Activated T-helper 1 cell treated with anti-CD3 and anti-CD28 coated beads, Interleukin-2, amount 50 U/mL, for 16 hours (primary cell): ENCODE measurements at regions not wholly inside any gene's neighbourhood (a gene's known extent, or its start where the extent isn't known, plus 50 kb on each side); places are given as distances from the start of the nearest gene placed in this dataset.

Experiments
- DNase-seq, 2 donors: peaks; one replicate each; pipeline ENCODE4 v3.0.0-alpha.2; 2020; ENCODE audit warnings: low read depth in 1 of 2, low spot score in 1 of 2

GRCh38 chr9:106796771-106797170, 66.2 kb upstream of the ZNF462 start:
- no peak for DNase-seq

DNA sequence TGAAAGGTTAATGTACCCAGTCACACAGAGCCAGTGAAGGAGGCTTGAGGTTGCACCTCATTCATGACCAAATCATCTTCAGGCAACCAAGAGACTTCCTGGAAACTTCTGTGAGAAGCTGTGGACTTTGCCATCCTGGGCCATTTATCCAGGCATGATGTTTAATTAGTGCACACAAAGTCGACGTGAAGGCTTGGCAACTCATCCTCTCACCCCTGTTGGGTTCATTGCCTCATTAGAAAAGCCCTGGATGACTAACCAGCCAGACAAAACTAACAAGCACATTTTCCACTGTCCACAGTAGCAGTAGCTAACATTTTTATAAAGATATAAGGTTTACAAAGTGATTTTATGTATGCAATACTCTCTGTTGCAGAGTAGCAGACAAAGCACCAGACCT, 65.7 kb upstream of the ZNF462 start:
- no peak for DNase-seq

DNA sequence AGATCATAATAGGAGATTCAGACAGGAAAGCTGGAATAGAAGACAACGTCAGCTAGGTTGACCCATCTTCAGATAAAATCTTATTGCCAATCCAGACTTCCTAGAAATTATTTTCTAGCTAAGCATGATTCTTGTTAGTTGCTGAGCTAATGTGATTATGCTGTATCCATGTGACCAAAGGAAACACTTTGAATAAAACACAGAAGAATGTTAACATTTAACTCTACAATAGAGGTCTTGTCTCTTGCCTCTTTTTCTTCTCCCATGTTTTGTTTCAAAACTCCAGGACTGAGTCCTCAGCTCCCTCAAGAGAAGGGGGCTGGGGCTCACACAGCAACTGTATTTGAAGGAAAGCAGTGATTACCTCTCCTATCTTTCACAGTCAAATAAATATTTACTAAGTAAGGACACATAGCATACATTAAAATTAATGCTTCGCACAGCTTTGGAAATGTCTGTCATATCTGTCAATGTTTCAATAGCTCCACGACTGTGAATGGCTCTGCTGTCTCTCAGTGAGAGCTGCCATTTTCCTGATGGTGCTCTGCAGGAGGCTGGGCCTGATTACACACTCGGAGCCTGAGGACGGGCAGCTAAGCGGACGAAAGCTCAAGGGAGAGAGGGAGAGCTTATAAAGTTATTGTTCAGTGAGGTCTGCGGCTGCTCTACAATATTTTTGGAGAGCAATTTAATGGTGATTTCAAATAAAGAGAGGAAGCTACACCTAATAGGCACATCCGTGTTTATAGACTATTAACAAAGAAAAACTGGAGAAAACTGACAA, 64.8 kb upstream of the ZNF462 start:
- DNase-seq: no peak

DNA sequence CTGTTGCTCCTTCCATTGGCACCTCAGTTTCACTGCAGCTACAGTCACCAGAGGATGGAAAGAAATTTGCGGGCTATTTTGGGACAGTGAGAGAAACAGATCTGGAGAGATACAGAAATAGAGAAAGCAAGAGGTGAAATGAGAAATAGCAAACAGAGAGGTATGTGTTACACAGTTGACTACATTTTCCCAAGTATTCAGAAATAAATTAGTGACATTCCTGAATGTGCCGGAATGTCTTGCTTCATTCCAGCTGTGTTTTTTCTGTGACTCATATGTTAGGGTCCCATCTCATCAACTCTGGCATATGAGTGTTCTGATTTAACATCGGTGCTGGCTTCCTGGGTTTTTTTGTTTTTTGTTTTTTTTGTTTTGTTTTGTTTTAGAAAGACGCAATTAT, 63.8 kb upstream of the ZNF462 start:
- DNase-seq: no peak

DNA sequence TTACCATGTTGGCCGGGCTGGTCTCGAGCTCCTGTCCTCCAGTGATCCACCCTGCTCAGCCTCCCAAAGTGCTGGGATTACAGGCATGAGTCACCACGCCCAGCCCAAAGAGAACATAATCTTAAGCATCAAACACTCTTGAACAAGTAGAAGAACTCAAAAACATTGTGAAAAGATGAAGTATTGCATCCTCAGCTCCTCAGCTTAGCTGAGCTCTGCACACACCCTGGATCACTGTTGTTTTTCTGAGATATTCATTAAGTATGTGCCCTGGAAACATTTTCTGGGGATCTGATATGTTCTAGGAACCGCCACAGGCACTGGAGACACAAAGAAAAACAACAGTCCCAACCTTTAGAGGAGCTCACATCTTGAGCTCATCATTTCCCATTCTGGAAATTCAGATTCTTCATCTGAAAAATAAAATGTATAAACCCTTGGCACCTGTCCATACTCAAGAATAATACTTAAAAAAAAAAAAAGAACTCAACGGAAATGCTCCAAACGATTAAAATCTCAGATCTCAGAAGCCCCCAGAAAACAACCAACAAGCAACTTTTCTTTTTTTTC, 62.2 kb upstream of the ZNF462 start:
- DNase-seq: no peak

DNA sequence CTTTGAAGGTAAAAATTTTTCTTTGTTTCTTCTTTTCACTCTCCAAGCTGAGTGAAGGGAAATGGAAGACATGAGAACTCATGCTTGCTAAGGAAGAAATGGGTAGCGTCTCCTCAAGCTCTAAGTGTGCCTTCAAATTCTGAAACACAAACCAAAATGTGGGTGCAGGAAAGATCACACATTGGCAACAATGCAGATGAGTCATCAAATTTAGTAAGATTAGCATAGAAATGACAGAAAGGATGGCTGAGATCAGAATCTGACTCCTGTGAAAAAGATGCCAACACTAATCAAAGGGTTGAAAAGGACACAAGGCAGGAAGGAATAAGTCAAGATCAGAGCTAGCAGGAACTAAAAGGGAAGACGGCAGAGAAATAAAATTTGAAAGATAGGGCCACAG, 61.1 kb upstream of the ZNF462 start:
- no peak for DNase-seq
